HCT116 (cell line): ENCODE measurements at regions not wholly inside any gene's neighbourhood (a gene's known extent, or its start where the extent isn't known, plus 50 kb on each side); places are given as distances from the start of the nearest gene placed in this dataset.

Experiments
- ATAC-seq: fragments of 200-7000 bp; cut with Tn5 transposase; 2 replicates; pipeline ENCODE4 v1.9.1; 2020; ENCODE audit warnings: mild to moderate bottlenecking, moderate library complexity
- BruUV-seq: library from RNA; stranded (reverse); fragments of 400-500 nt; replicated peaks from 2 replicates; lab custom pipeline; 2021; lab: Mats Ljungman, UMichigan
- CTCF ChIA-PET: fragments of 300-600 bp; sonication (Branson Sonifier 250); formaldehyde crosslinking; loops from one replicate; lab custom pipeline; 2021; ENCODE audit warnings: antibody characterized with exemption; lab: Charles Lee
- POLR2A ChIA-PET: fragments of 300-600, 350-600 bp; sonication (Branson Sonifier 250); formaldehyde crosslinking; loops from one replicate; lab custom pipeline; 2021; ENCODE audit warnings: antibody characterized with exemption; lab: Charles Lee
- RAD21 ChIA-PET, 2 experiments: fragments of 300-600 bp; sonication (Branson Sonifier 250); formaldehyde crosslinking; loops; one replicate each; lab custom pipeline; 2023; ENCODE audit warnings: low total read pairs in 2 of 2; ENCODE audit not compliant: uncharacterized antibody in 2 of 2, unreplicated experiment in 2 of 2, low non-redundant PET in 1 of 2; lab: Charles Lee
- DNase-seq: peaks from one replicate; pipeline ENCODE4 v3.0.0-alpha.2; 2010; ENCODE audit warnings: low read depth, low spot score
- H2AFZ ChIP-seq: fragments of 200-600 bp; shearing (Covaris generic), sonication (generic); 2 replicates; pipeline ENCODE4 v1.6.1; 2017; ENCODE audit warnings: low read depth, mixed run types, mixed read lengths, antibody characterized with exemption, low read length; ENCODE audit not compliant: poor library complexity, severe bottlenecking
- H3K27ac ChIP-seq: 2 replicates; pipeline ENCODE4 v1.5.1; 2012; ENCODE audit warnings: low read depth, low read length
- H3K27me3 ChIP-seq: fragments of 200-600 bp; sonication (generic); 2 replicates; pipeline ENCODE4 v1.6.1; 2016; ENCODE audit warnings: mixed run types, low read length, mixed read lengths; ENCODE audit not compliant: insufficient read depth
- H3K36me3 ChIP-seq, 2 experiments: fragments of 200-500 bp in 1 of 2; fragments of 200-600 bp in 1 of 2; sonication (Bioruptor generic) in 1 of 2; sonication (generic) in 1 of 2; 2 replicates each; pipeline versions ENCODE4 v1.5.1 to v1.6.1; 2014 to 2016; ENCODE audit warnings: low read length in 2 of 2, inconsistent platforms in 1 of 2, mixed read lengths in 1 of 2, mixed run types in 1 of 2; ENCODE audit not compliant: insufficient read depth in 2 of 2, control insufficient read depth in 1 of 2
- H3K4me1 ChIP-seq, 2 experiments: fragments of 200-600 bp in 1 of 2; sonication (generic) in 1 of 2; 2 replicates each; pipeline versions ENCODE4 v1.5.1 to v1.6.1; 2012 to 2017; ENCODE audit warnings: low read length in 2 of 2, inconsistent platforms in 1 of 2, mild to moderate bottlenecking in 1 of 2, mixed read lengths in 1 of 2, mixed run types in 1 of 2, moderate library complexity in 1 of 2; ENCODE audit not compliant: insufficient read depth in 2 of 2, control insufficient read depth in 1 of 2
- H3K4me2 ChIP-seq: fragments of 200-600 bp; sonication (generic); 2 replicates; pipeline ENCODE4 v1.6.1; 2017; ENCODE audit warnings: mixed run types, low read length, mixed read lengths
- H3K4me3 ChIP-seq, 2 experiments: fragments of 200-600 bp in 1 of 2; sonication (generic) in 1 of 2; replicated peaks in 1 of 2; 2 replicates each; pipeline ENCODE4 v1.5.1; 2011 to 2016; ENCODE audit warnings: low read length in 2 of 2, control low read depth in 1 of 2, low read depth in 1 of 2, mild to moderate bottlenecking in 1 of 2, mixed read lengths in 1 of 2, mixed run types in 1 of 2
- H3K79me2 ChIP-seq: fragments of 200-600 bp; sonication (generic); 2 replicates; pipeline ENCODE4 v1.6.1; 2017; ENCODE audit warnings: mild to moderate bottlenecking, mixed run types, low read length, moderate library complexity, mixed read lengths; ENCODE audit not compliant: insufficient read depth
- H3K9ac ChIP-seq: fragments of 200-600 bp; sonication (generic); 2 replicates; pipeline ENCODE4 v1.6.1; 2016; ENCODE audit warnings: low read length, mixed read lengths
- H3K9me2 ChIP-seq: fragments of 200-600 bp; sonication (generic), shearing (Covaris generic); 2 replicates; pipeline ENCODE4 v1.6.1; 2017; ENCODE audit warnings: mixed run types, mild to moderate bottlenecking, moderate library complexity; ENCODE audit not compliant: insufficient read depth
- H3K9me3 ChIP-seq, 2 experiments: fragments of 200-500 bp in 1 of 2; fragments of 200-600 bp in 1 of 2; sonication (Bioruptor generic) in 1 of 2; sonication (generic) in 1 of 2; 2 replicates each; pipeline ENCODE4 v1.6.1; 2014 to 2017; ENCODE audit warnings: low read length in 2 of 2, mixed read lengths in 2 of 2, inconsistent platforms in 1 of 2, low read depth in 1 of 2, mild to moderate bottlenecking in 1 of 2, mixed run types in 1 of 2, moderate library complexity in 1 of 2; ENCODE audit not compliant: control insufficient read depth in 1 of 2, insufficient read depth in 1 of 2
- H4K20me1 ChIP-seq: fragments of 200-600 bp; sonication (generic), shearing (Covaris generic); 2 replicates; pipeline ENCODE4 v1.6.1; 2017; ENCODE audit warnings: mixed run types, mild to moderate bottlenecking, moderate library complexity; ENCODE audit not compliant: insufficient read depth
- ATF3 ChIP-seq: IDR thresholded peaks from 2 replicates; pipeline ENCODE4 v1.6.1; 2012
- CBX3 ChIP-seq: IDR thresholded peaks from 2 replicates; pipeline ENCODE4 v1.6.1; 2012; ENCODE audit warnings: low read depth
- CTCF ChIP-seq, 3 experiments: fragments of 200-600 bp in 1 of 3; sonication (generic) in 1 of 3; IDR thresholded peaks in 2 of 3; conservative IDR thresholded peaks in 1 of 3; 2 replicates each; pipeline ENCODE4 v1.5.1; 2012 to 2017; ENCODE audit warnings: low read depth in 2 of 3, low read length in 2 of 3, antibody characterized with exemption in 1 of 3, borderline replicate concordance in 1 of 3, control low read depth in 1 of 3, mild to moderate bottlenecking in 1 of 3, mixed read lengths in 1 of 3, mixed run types in 1 of 3, moderate library complexity in 1 of 3; ENCODE audit not compliant: insufficient read depth in 1 of 3
- EGR1 ChIP-seq: IDR thresholded peaks from 2 replicates; pipeline ENCODE4 v1.6.1; 2012; ENCODE audit warnings: low read depth
- JUND ChIP-seq: IDR thresholded peaks from 2 replicates; pipeline ENCODE4 v1.6.1; 2012
- MAX ChIP-seq: IDR thresholded peaks from 2 replicates; pipeline ENCODE4 v1.6.1; 2012
- POLR2A ChIP-seq: IDR thresholded peaks from 2 replicates; pipeline ENCODE4 v1.7.0; 2011; ENCODE audit warnings: borderline replicate concordance; ENCODE audit not compliant: insufficient read depth, insufficient read length; ENCODE audit errors: extremely low read depth
- RAD21 ChIP-seq: IDR thresholded peaks from 2 replicates; pipeline ENCODE4 v1.6.1; 2012; ENCODE audit warnings: low read depth, mild to moderate bottlenecking
- SIN3A ChIP-seq: IDR thresholded peaks from 2 replicates; pipeline ENCODE4 v1.6.1; 2012; ENCODE audit warnings: low read depth
- TCF7L2 ChIP-seq: IDR thresholded peaks from 2 replicates; pipeline ENCODE4 v1.7.0; 2011; ENCODE audit warnings: borderline replicate concordance, inconsistent platforms; ENCODE audit not compliant: insufficient read depth, insufficient read length; ENCODE audit errors: extremely low read depth
- ZFX ChIP-seq: fragments of 450-650 bp; IDR thresholded peaks from 2 replicates; pipeline ENCODE4 v1.6.1; 2017
- ZNF274 ChIP-seq: fragments of 200-500 bp; sonication (Bioruptor generic); IDR thresholded peaks from 2 replicates; pipeline ENCODE4 v1.6.1; 2014; ENCODE audit warnings: mild to moderate bottlenecking, low read depth, low read length, inconsistent platforms
- intact Hi-C: fragments of 100-400 bp; cut with micrococcal nuclease; formaldehyde crosslinking; loops from 2 replicates; pipeline ENCODE4 v1.10.0; 2022

GRCh38 chr13:38180670-38181069 lies 169.0 kb upstream of the UFM1 start:
- no peak for ATAC-seq
- RAD21 ChIA-PET = no interaction called here
- TF ChIP-seq RAD21 (no peak), EGR1 (no peak), TCF7L2 (no peak), SIN3A (no peak), POLR2A (no peak), CTCF (IDR thresholded peaks at IDR 0.05 in 2 of 3, conservative IDR thresholded peaks at IDR 0.05 in 1 of 3; ENCODE audit: borderline replicate concordance in 1 of 3, insufficient read depth in 1 of 3, low read depth in 2 of 3, low read length in 2 of 3) (no peak), JUND (no peak), CBX3 (no peak), ZNF274 (no peak), MAX (no peak), ZFX (no peak), ATF3 (no peak)
- TF ChIP-seq, all 23 proteins: peak for 0
- Histone ChIP-seq H3K4me3 (no peak overlapping the region), H3K27ac (no peak overlapping the region), H3K4me1 (no peaks in the 10 kb centered on the region), H4K20me1 (no peaks in the 10 kb centered on the region), H3K9me2 (no peaks in the 10 kb centered on the region), H3K9me3 (peaks cover 0 to 19% of the 10 kb centered on the region in 2 experiments; a peak in 2 of 4 replicates), H3K79me2 (no peaks in the 10 kb centered on the region), H3K4me2 (no peak overlapping the region), H3K36me3 (no peaks in the 10 kb centered on the region), H3K27me3 (no peaks in the 10 kb centered on the region), H2AFZ (no peak overlapping the region), H3K9ac (no peak overlapping the region)
- ChIA-PET CTCF (no interaction called here), POLR2A (no interaction called here)
- no TSS peak for BruUV-seq
- DNase-seq = no peak
- intact Hi-C loops = no loop called here
